ENCODE measurements at regions not wholly inside any gene's neighbourhood (a gene's known extent, or its start where the extent isn't known, plus 50 kb on each side); places are given as distances from the start of the nearest gene placed in this dataset.

DNA sequence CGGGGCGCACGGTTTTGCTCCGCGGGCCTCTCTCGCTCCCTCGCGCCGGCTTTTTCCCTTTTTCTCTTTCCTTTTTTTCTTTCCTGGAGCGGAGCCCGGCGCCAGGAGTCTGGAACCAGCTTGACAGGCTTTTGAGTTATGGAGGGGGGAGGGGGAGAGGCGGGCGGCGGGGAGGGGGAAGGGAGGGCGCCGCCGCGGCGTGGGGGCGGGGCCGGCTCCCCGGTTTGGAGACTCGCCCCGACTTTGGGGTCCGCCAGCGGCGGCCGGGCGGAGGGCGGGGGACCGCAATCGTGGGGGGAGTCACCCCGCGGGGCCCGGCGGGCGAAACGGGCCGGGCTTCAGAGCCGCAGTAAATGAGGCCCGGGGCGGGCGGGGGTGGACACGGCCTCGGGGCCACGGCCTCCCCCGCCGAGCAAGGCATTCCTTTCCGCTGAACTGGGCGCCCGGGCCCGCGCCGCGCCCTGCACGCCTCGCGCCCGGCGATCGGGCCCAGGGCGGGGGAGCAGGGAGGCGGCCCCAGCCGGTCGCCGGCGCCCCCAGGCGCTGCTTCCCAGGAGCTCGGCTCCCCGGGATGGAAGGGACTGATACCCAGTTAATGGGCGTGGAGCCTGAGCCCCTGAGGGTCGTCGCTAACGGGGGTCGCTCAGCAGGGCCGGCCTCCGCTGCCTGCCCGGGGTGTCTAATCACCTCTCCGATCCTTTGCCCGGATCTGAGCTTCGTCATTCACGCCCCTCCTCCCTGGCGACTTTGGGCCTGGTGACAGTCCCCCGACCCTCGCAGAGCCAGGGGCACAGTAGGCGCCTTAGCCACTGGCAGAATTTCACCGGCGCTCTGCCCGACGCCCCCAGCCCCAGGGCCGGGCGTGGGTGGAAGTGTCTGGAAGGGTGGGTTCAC is 138.1 kb downstream of the C9orf50 start:
- DNase-seq (ENCODE audit: low spot score in 2 of 2): peak; percentile 87 to 97
- peak overlapping the region; percentile 26 for H3K4me3 ChIP-seq (ENCODE audit: low read depth, poor library complexity, severe bottlenecking)
- TF ChIP-seq POLR2A (IDR thresholded peaks at IDR 0.05): no peak
- TF ChIP-seq, protein P1, sequence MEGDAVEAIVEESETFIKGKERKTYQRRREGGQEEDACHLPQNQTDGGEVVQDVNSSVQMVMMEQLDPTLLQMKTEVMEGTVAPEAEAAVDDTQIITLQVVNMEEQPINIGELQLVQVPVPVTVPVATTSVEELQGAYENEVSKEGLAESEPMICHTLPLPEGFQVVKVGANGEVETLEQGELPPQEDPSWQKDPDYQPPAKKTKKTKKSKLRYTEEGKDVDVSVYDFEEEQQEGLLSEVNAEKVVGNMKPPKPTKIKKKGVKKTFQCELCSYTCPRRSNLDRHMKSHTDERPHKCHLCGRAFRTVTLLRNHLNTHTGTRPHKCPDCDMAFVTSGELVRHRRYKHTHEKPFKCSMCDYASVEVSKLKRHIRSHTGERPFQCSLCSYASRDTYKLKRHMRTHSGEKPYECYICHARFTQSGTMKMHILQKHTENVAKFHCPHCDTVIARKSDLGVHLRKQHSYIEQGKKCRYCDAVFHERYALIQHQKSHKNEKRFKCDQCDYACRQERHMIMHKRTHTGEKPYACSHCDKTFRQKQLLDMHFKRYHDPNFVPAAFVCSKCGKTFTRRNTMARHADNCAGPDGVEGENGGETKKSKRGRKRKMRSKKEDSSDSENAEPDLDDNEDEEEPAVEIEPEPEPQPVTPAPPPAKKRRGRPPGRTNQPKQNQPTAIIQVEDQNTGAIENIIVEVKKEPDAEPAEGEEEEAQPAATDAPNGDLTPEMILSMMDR (IDR thresholded peaks at IDR 0.05): no peak
- intact Hi-C loops (cut with DNase I; ENCODE audit: low total_unique reads): loop anchor here (10.0 kb wide), 1 partner anchor 148 kb away; no protein-coding TSS in a partner anchor
- 0 to 1% methylated on average over 36 to 41 of the region's 93 CpGs for WGBS, 2 donors

DNA sequence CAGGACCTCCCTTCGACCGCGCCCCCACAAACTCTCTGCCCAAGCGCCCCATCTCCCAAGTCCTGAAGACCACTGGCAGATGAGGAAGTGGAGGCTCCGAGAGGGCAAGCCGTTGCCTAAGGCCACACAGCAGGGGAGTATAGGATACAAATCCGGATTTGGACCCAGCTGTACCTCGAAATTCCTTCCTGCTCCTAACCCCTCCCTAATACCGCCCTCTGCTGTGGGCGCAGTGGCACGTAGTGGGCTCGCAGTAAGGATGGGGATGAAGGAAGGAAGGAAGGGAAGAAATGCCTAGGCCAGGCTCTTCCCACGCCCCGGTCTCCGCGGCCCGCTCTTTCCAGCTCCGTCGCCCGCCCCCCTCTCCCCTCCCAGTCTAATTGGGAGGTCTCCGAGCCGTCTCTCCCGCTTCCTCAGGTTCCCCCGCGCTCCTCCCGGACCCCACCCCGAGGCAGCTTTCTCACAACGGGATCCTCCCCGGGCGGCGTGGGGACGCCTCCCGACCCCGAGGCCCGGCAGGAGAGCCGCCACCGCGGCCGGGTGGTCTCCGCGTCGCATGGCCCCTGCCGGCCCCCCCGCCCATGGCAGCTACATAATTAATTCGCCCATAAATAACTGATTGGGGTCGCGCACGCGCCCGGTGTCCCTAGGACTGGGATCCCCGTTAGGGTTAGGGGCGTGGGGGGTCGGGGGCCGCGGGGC is 138.9 kb downstream of the C9orf50 start:
- 11 to 13% methylated on average over 50 to 55 of the region's 55 CpGs for WGBS, 2 donors
- TF ChIP-seq, protein P1 (IDR thresholded peaks at IDR 0.05): no peak
- TF ChIP-seq POLR2A (IDR thresholded peaks at IDR 0.05): no peak
- intact Hi-C loops (cut with DNase I; ENCODE audit: low total_unique reads): loop anchor here (10.0 kb wide), 1 partner anchor 147 kb away; no protein-coding TSS in a partner anchor
- peak overlapping the region; percentile 26 for H3K4me3 ChIP-seq (ENCODE audit: low read depth, poor library complexity, severe bottlenecking)
- DNase-seq (ENCODE audit: low spot score in 2 of 2): peak in 1 of 2 donors; percentile 91

DNA sequence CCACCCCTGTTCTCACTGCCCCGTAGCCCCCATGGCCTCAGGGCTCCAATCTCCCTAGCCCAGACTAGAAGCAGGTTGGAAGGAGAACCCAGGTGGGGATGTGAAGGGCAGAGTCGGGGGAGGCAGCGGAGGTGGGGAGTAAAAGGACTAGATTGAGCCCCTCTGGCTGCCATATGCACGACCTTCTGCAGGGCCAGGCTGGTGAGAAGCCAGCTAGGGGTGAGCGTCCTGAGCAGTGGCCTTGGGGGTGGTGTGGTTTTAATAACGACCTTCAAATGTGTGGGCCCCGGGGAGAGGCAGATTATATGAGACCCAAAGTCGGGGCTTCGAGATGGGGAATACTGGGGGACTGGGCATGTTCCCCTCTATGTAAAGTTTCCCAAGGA is 139.5 kb downstream of the C9orf50 start:
- DNase-seq (ENCODE audit: low spot score in 2 of 2): peak in 1 of 2 donors; percentile 89
- WGBS, 2 donors: 74 to 76% methylated on average over 9 of the region's 9 CpGs
- intact Hi-C loops (cut with DNase I; ENCODE audit: low total_unique reads): loop anchor here (10.0 kb wide), 1 partner anchor 147 kb away; no protein-coding TSS in a partner anchor
- H3K4me3 ChIP-seq (ENCODE audit: low read depth, poor library complexity, severe bottlenecking): no peak overlapping the region
- TF ChIP-seq, protein P1 (IDR thresholded peaks at IDR 0.05): no peak
- no peak for TF ChIP-seq POLR2A (IDR thresholded peaks at IDR 0.05)

DNA sequence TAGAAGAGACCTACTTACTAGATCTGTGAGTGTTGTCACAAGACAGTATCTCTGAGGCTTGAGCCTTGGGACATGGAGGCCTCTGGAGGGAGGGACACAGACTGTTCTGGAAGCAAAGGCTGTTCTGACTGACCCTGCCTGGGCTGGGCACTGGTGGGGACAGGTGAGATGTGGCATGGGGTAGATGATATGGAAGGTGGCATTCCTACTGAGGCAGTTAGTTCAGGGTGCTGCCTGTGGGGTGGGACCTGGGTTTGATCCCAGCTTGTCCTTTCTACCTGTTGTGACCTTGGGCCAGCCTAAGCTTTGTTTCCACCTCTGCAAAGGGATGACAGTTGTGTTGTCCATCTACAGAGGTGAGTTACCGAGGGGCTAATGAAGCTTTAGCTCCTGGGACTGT is 140.2 kb downstream of the C9orf50 start:
- TF ChIP-seq POLR2A (IDR thresholded peaks at IDR 0.05): no peak
- TF ChIP-seq, protein P1 (IDR thresholded peaks at IDR 0.05): no peak
- intact Hi-C loops (cut with DNase I; ENCODE audit: low total_unique reads): loop anchor here (10.0 kb wide), 1 partner anchor 146 kb away; no protein-coding TSS in a partner anchor
- no peak overlapping the region for H3K4me3 ChIP-seq (ENCODE audit: low read depth, poor library complexity, severe bottlenecking)
- peak in 1 of 2 donors; percentile 86 for DNase-seq (ENCODE audit: low spot score in 2 of 2)
- 90 to 100% methylated on average over 1 of the region's 1 CpG for WGBS, 2 donors

DNA sequence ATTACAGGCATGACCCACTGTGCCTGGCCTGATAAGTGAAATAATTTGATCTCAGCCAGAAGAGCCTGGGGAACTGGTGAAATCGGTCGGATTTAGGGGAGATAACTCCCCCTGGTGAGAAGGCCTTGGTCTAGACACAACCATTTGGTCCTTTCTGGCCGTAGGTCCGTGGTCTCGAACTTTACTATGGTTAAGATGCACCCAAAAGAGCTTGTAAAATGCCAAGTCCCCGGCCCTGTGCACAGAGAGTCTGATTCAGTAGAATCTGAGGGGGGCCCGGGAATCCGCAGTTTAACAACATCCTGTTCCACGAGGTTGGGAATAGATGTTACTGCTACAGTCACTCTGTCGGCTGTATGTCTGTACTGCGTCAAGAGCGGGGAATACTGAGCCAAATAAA is 140.7 kb downstream of the C9orf50 start:
- TF ChIP-seq, protein P1 (IDR thresholded peaks at IDR 0.05): no peak
- no peak for TF ChIP-seq POLR2A (IDR thresholded peaks at IDR 0.05)
- 56 to 68% methylated on average over 12 of the region's 12 CpGs for WGBS, 2 donors
- H3K4me3 ChIP-seq (ENCODE audit: low read depth, poor library complexity, severe bottlenecking): no peak overlapping the region
- intact Hi-C loops (cut with DNase I; ENCODE audit: low total_unique reads): loop anchor here (10.0 kb wide), 1 partner anchor 145 kb away; no protein-coding TSS in a partner anchor
- peak in 1 of 2 donors; percentile 83 for DNase-seq (ENCODE audit: low spot score in 2 of 2)
